Fibroblast of mammary gland (primary cell): ENCODE measurements at regions not wholly inside any gene's neighbourhood (a gene's known extent, or its start where the extent isn't known, plus 50 kb on each side); places are given as distances from the start of the nearest gene placed in this dataset.
"Not testable (repeated sequence)": the region's sequence is repeated elsewhere in the genome, so short reads cannot be mapped to it uniquely, and the experiment has no call there.

Experiments used
- DNase-seq: peaks from one replicate; pipeline ENCODE4 v3.0.0-alpha.2; 2010; ENCODE audit warnings: low read depth
- H3K4me3 ChIP-seq: 2 replicates; pipeline ENCODE4 v1.5.1; 2011; ENCODE audit warnings: low read depth, mild to moderate bottlenecking, low read length, moderate library complexity; ENCODE audit not compliant: control insufficient read depth
- CTCF ChIP-seq: conservative IDR thresholded peaks from 2 replicates; pipeline ENCODE4 v1.5.1; 2011; ENCODE audit warnings: low read depth, low read length, inconsistent platforms; ENCODE audit not compliant: control insufficient read depth, insufficient read depth

DNA sequence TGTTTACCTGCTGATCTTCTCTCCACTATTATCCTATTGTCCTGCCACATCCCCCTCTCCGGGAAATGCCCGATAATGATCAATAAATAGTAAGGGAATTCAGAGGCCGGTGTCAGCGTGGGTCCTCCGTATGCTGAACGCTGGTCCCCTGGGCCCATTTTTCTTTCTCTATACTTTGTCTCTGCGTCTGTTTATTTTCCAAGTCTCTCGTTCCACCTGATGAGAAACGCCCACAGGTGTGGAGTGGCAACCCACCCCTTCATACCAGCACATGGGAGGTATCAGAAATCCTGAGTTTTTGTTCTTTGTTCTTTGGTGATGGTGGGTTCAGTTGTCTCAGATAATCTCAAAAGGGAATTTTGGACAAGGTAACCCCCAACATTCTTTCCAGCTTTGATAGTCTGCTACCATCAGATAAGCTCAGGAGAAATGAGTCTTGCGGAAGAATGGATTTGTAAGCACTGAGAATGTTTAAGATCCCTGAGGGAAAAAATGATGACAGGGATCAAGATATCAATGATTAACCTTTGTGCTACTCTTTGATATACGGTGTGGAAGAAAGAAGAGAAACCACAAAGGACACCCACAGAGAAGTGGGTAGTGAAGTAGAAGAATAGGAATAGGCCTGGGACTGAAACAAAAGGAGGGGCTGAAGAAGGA is 117.9 kb downstream of the CEP44 start:
- no peak overlapping the region for H3K4me3 ChIP-seq
- no peak for DNase-seq
- no peak for TF ChIP-seq CTCF

GRCh38 chr4:174400603-174401302 is 117.0 kb downstream of the CEP44 start:
- not testable (repeated sequence) for H3K4me3 ChIP-seq, DNase-seq

DNA sequence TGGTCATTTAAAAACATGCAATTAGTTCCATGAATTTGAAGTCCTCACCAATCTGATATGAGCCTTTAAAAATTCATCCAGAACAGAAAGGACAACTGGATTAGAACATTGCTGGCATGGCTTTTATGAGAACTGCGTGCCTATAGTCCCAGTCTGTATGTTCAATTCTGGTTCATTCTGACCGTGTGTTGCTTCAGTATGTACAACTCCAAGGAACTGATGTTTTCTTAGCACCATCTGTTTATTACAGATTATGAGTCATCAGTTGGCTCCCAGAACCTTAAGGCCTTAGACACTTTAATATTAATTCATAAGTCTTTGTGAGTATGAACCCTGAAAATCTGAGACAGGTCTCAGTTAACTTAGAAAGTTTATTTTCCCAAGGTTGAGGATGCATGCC is 115.0 kb downstream of the CEP44 start:
- TF ChIP-seq CTCF, result no peak
- DNase-seq, result peak; percentile 93
- H3K4me3 ChIP-seq, result no peak overlapping the region

GRCh38 chr4:174397366-174398155 is 113.8 kb downstream of the CEP44 start:
- H3K4me3 ChIP-seq, result no peak overlapping the region
- DNase-seq, result no peak
- no peak for TF ChIP-seq CTCF

DNA sequence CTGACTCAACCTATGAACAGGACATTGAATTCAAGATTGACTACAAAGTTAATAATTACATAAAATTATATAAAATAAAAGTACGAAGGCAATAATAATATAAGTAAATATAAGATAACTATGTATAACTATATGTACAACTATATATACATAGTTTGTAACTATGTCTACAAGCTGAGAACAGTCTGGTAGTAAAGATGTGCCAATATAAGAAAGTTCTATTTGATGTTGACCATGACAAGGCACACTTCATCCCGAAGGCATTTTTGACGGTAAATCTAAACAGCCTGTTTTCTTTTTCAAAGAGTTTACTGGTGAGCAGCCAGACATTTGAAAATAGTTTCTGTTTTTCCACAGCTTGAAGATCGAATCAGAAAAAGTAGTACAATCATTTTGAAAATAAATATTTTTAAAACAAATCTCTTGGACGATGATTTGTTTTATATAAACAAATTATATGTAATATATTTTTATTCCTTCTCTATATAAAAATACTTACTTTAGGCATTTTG is 112.9 kb downstream of the CEP44 start:
- no peak for TF ChIP-seq CTCF
- no peak overlapping the region for H3K4me3 ChIP-seq
- no peak for DNase-seq

GRCh38 chr4:174394915-174395314 is 111.2 kb downstream of the CEP44 start:
- peak; percentile 90 for DNase-seq
- H3K4me3 ChIP-seq, result no peak overlapping the region
- TF ChIP-seq CTCF, result no peak

DNA sequence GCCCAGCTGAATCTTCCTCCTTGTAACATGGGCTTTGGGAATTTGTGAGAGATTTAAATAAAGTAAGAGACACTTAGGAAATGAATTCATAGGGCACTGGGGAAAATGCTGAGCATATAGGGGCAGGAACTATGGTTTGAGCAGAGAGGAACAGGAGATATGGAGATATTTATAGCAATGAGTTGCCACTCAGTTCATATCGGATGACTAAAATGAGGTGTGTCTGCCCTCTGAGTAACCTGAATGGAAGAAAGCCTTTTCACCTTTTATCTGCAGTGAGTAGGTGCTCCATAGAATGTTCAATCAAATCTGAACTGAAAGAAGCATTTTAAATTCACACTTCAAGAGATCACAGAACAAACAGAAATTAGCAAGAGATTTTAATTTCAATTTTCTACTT is 105.7 kb downstream of the CEP44 start:
- no peak for DNase-seq
- no peak for TF ChIP-seq CTCF

More for the DNA sequence above, 105.7 kb downstream of the CEP44 start:
- no peak overlapping the region for H3K4me3 ChIP-seq
